Lung (tissue), 11 donors: ENCODE measurements at regions not wholly inside any gene's neighbourhood (a gene's known extent, or its start where the extent isn't known, plus 50 kb on each side); places are given as distances from the start of the nearest gene placed in this dataset.
A peak's percentile ranks its signal among the peaks of the same experiment; 100 is the strongest.

ENCODE experiments used
- ATAC-seq: fragments of 200-7000 bp; cut with Tn5 transposase; one replicate; pipeline ENCODE4 v1.9.1; 2020; ENCODE audit warnings: moderate number of reproducible peaks; ENCODE audit not compliant: insufficient read depth, low FRiP score
- DNase-seq, 3 donors: peaks; one replicate each; pipeline ENCODE4 v3.0.0-alpha.2; 2013 to 2017
- H3K27ac ChIP-seq, 2 donors: one replicate each; pipeline ENCODE4 v1.5.1; 2013; ENCODE audit warnings: mild to moderate bottlenecking in 2 of 2, moderate library complexity in 2 of 2, control low read depth in 1 of 2, inconsistent platforms in 1 of 2, low read depth in 1 of 2, low read length in 1 of 2
- H3K27me3 ChIP-seq, 3 donors: one replicate each; pipeline ENCODE4 v1.5.1; 2013; ENCODE audit warnings: low read length in 2 of 3; ENCODE audit not compliant: control insufficient read depth in 3 of 3, insufficient read depth in 3 of 3
- H3K36me3 ChIP-seq, 4 donors: one replicate each; pipeline ENCODE4 v1.5.1; 2013; ENCODE audit warnings: low read length in 4 of 4, mild to moderate bottlenecking in 1 of 4, moderate library complexity in 1 of 4; ENCODE audit not compliant: control insufficient read depth in 4 of 4, insufficient read depth in 4 of 4
- H3K4me1 ChIP-seq, 5 donors: one replicate each; pipeline ENCODE4 v1.5.1; 2013; ENCODE audit warnings: low read length in 5 of 5, mild to moderate bottlenecking in 2 of 5, moderate library complexity in 1 of 5; ENCODE audit not compliant: control insufficient read depth in 5 of 5, insufficient read depth in 5 of 5
- H3K4me3 ChIP-seq: one replicate; pipeline ENCODE4 v1.5.1; 2013; ENCODE audit warnings: mild to moderate bottlenecking, control low read depth, moderate library complexity
- H3K9ac ChIP-seq, 2 donors: one replicate each; pipeline ENCODE4 v1.5.1; 2013; ENCODE audit warnings: low read length in 2 of 2, control low read depth in 1 of 2; ENCODE audit not compliant: insufficient read depth in 1 of 2
- H3K9me3 ChIP-seq, 4 donors: one replicate each; pipeline ENCODE4 v1.5.1; 2013; ENCODE audit warnings: low read length in 3 of 4, mild to moderate bottlenecking in 1 of 4, moderate library complexity in 1 of 4; ENCODE audit not compliant: control insufficient read depth in 4 of 4, insufficient read depth in 3 of 4
- CTCF ChIP-seq: IDR thresholded peaks from 2 replicates; pipeline ENCODE4 v1.5.1; 2012; ENCODE audit warnings: mild to moderate bottlenecking; ENCODE audit errors: control extremely low read depth, extremely low read depth
- WGBS, 2 donors: extraction: QIAGEN DNeasy Blood & Tissue Kit; methylation state at CpG; one replicate each; pipeline ENCODE4 v1.1.7; 2013; 5-methylcytosine and 5-hydroxymethylcytosine counted together
- donor health status: control.
- donor health status: control.
- donor health status: Bipolar disorder and iron deficiency.
- donor health status: healthy.
- donor health status: DM: yes; HTN: yes; CAD: no.

- WGBS, 2 donors, result 63 to 64% methylated on average over 4 of the region's 4 CpGs
- no peak for ATAC-seq
- H3K27ac ChIP-seq, result peak overlapping the region in 1 of 2 donors; percentile 40
- TF ChIP-seq CTCF, result no peak
- H3K9me3 ChIP-seq, result no peaks in the 10 kb centered on the region
- no peak overlapping the region for H3K4me3 ChIP-seq
- peaks cover 0 to 2% (median 0%) of the 10 kb centered on the region in 5 donors for H3K4me1 ChIP-seq
- no peak for DNase-seq
- no peaks in the 10 kb centered on the region for H3K27me3 ChIP-seq
- H3K36me3 ChIP-seq, result no peaks in the 10 kb centered on the region
- no peak overlapping the region for H3K9ac ChIP-seq
Measured at GRCh38 chr9:72443855-72444254, 77.6 kb upstream of the TMC1 start.

- H3K4me3 ChIP-seq, result no peak overlapping the region
- no peaks in the 10 kb centered on the region for H3K36me3 ChIP-seq
- whole genome bisulfite sequencing, 2 donors, result 72 to 76% methylated on average over 2 of the region's 2 CpGs
- no peak overlapping the region for H3K9ac ChIP-seq
- H3K27ac ChIP-seq, result no peak overlapping the region
- no peak for ATAC-seq
- H3K27me3 ChIP-seq, result no peaks in the 10 kb centered on the region
- no peak for TF ChIP-seq CTCF
- H3K4me1 ChIP-seq, result peaks cover 0 to 2% (median 0%) of the 10 kb centered on the region in 5 donors
- no peaks in the 10 kb centered on the region for H3K9me3 ChIP-seq
- DNase-seq, result no peak
Measured at GRCh38 chr9:72441848-72442607, 77.0 kb upstream of the ZFAND5 start.

DNA sequence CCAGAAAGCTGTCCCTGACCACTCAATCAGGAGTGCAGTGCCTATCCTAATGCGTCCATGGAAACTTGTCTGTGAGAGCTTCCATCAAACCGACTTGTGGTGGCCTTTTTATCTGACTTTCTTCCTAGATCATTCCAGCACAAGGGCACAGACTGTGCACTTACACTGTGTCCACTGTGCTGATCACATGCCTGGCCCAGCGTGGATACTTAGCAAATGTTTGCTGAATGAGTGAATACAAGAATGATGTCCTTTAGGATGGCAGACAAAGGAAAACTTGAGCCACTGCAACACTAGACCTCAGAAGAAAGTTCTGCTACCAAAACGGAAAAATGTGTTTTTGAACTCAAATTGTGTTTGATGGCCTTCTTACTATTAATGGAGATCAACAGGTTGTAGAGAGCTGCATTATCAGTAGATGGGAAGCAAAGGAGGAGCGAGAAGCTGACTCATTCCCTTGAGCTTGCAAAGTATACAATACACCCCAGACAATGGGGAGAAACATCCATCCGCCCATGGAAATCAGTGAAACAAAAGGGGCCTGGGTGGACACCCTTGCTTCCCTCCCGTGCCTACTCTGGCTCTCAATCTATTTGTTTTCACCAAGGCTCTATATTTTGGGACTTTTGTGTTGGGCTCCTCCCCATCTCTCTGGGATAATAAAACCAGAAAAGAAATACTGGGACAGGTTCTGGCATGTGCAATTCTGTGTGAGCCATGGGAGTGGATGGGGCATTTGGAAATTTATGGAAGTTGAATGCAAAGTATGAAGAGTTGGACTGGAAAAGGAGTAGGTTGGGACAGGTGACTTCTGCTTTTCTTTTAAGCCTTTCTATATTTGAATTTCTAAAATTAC is 76.2 kb upstream of the ZFAND5 start:
- Histone ChIP-seq H3K9me3 (no peaks in the 10 kb centered on the region), H3K9ac (no peak overlapping the region), H3K27me3 (no peaks in the 10 kb centered on the region), H3K4me1 (peaks cover 0 to 2% (median 0%) of the 10 kb centered on the region in 5 donors), H3K36me3 (no peaks in the 10 kb centered on the region), H3K27ac (no peak overlapping the region), H3K4me3 (no peak overlapping the region)
- ATAC-seq (no peak), DNase-seq (no peak)
- TF ChIP-seq CTCF, result no peak
- 88 to 89% methylated on average over 7 of the region's 7 CpGs for WGBS, 2 donors
